ENCODE measurements at regions not wholly inside any gene's neighbourhood (a gene's known extent, or its start where the extent isn't known, plus 50 kb on each side); places are given as distances from the start of the nearest gene placed in this dataset.

GRCh38 chr5:62002436-62002835, 303.6 kb upstream of the KIF2A start:
- H3K4me1 Mint-ChIP-seq, result no peaks in the 10 kb centered on the region

GRCh38 chr5:62005551-62005950, 300.5 kb upstream of the KIF2A start:
- no peak overlapping the region for H3K4me3 Mint-ChIP-seq
- H3K4me1 Mint-ChIP-seq, result no peaks in the 10 kb centered on the region
- ATAC-seq (no peak), DNase-seq (no peak)
- H3K4me1 ChIP-seq (ENCODE audit: control insufficient read depth, insufficient read depth, low read length), result no peaks in the 10 kb centered on the region
- H3K9me3 ChIP-seq (ENCODE audit: control insufficient read depth, insufficient read depth, low read length), result no peaks in the 10 kb centered on the region
- H3K36me3 Mint-ChIP-seq, result no peaks in the 10 kb centered on the region
- 100% methylated on average over 2 of the region's 2 CpGs for WGBS (ENCODE audit: insufficient coverage)
- H3K27me3 ChIP-seq (ENCODE audit: control insufficient read depth, insufficient read depth, low read length), result no peaks in the 10 kb centered on the region
- no peaks in the 10 kb centered on the region for H3K36me3 ChIP-seq (ENCODE audit: control insufficient read depth, insufficient read depth, low read length)
- H3K27me3 Mint-ChIP-seq (ENCODE audit: low read depth in 2 of 2), result no peaks in the 10 kb centered on the region
- no peak for TF ChIP-seq CTCF (IDR thresholded peaks at IDR 0.05)
- H3K4me3 ChIP-seq (ENCODE audit: low read length), result no peak overlapping the region
- H3K27ac Mint-ChIP-seq, result no peak overlapping the region
- intact Hi-C loops (cut with micrococcal nuclease), result no loop called here
- H3K27ac ChIP-seq (ENCODE audit: low read length), result no peak overlapping the region
- H3K9me3 Mint-ChIP-seq, result peaks cover 3 to 11% of the 10 kb centered on the region in 2 donors

More at GRCh38 chr5:62002436-62002835, 303.6 kb upstream of the KIF2A start:
- no peak overlapping the region for H3K4me3 ChIP-seq (ENCODE audit: low read length)
- H3K36me3 Mint-ChIP-seq, result no peaks in the 10 kb centered on the region
- ATAC-seq, result no peak
- no peaks in the 10 kb centered on the region for H3K9me3 ChIP-seq (ENCODE audit: control insufficient read depth, insufficient read depth, low read length)
- WGBS (ENCODE audit: insufficient coverage), result 61% methylated on average over 1 of the region's 2 CpGs
- intact Hi-C loops (cut with micrococcal nuclease), result no loop called here
- no peaks in the 10 kb centered on the region for H3K27me3 Mint-ChIP-seq (ENCODE audit: low read depth in 2 of 2)
- H3K27me3 ChIP-seq (ENCODE audit: control insufficient read depth, insufficient read depth, low read length), result no peaks in the 10 kb centered on the region
- DNase-seq, result no peak
- peaks cover 3 to 7% of the 10 kb centered on the region in 2 donors for H3K9me3 Mint-ChIP-seq
- H3K27ac ChIP-seq (ENCODE audit: low read length), result no peak overlapping the region
- no peaks in the 10 kb centered on the region for H3K36me3 ChIP-seq (ENCODE audit: control insufficient read depth, insufficient read depth, low read length)
- TF ChIP-seq CTCF (IDR thresholded peaks at IDR 0.05), result no peak
- H3K27ac Mint-ChIP-seq, result no peak overlapping the region
- no peaks in the 10 kb centered on the region for H3K4me1 ChIP-seq (ENCODE audit: control insufficient read depth, insufficient read depth, low read length)
- no peak overlapping the region for H3K4me3 Mint-ChIP-seq

- no peaks in the 10 kb centered on the region for H3K4me1 ChIP-seq (ENCODE audit: control insufficient read depth, insufficient read depth, low read length)
- H3K36me3 Mint-ChIP-seq, result no peaks in the 10 kb centered on the region
- intact Hi-C loops (cut with micrococcal nuclease), result no loop called here
- no peaks in the 10 kb centered on the region for H3K27me3 Mint-ChIP-seq (ENCODE audit: low read depth in 2 of 2)
- H3K36me3 ChIP-seq (ENCODE audit: control insufficient read depth, insufficient read depth, low read length), result no peaks in the 10 kb centered on the region
- no peak overlapping the region for H3K4me3 Mint-ChIP-seq
- H3K9me3 ChIP-seq (ENCODE audit: control insufficient read depth, insufficient read depth, low read length), result no peaks in the 10 kb centered on the region
- no peaks in the 10 kb centered on the region for H3K4me1 Mint-ChIP-seq
- no peak for DNase-seq
- no peak for TF ChIP-seq CTCF (IDR thresholded peaks at IDR 0.05)
- H3K4me3 ChIP-seq (ENCODE audit: low read length), result no peak overlapping the region
- no peak overlapping the region for H3K27ac ChIP-seq (ENCODE audit: low read length)
- no peak for ATAC-seq
- H3K27ac Mint-ChIP-seq, result no peak overlapping the region
- no peaks in the 10 kb centered on the region for H3K27me3 ChIP-seq (ENCODE audit: control insufficient read depth, insufficient read depth, low read length)
- WGBS (ENCODE audit: insufficient coverage), result 85% methylated on average over 2 of the region's 3 CpGs
- H3K9me3 Mint-ChIP-seq, result peaks cover 3 to 10% of the 10 kb centered on the region in 2 donors
Observed at GRCh38 chr5:62007457-62007856, 298.5 kb upstream of the KIF2A start.

GRCh38 chr5:62011089-62011664, 294.8 kb upstream of the KIF2A start:
- H3K36me3 Mint-ChIP-seq, result no peaks in the 10 kb centered on the region
- no peaks in the 10 kb centered on the region for H3K4me1 Mint-ChIP-seq
- Histone ChIP-seq H3K27ac (ENCODE audit: low read length) (no peak overlapping the region), H3K9me3 (ENCODE audit: control insufficient read depth, insufficient read depth, low read length) (no peaks in the 10 kb centered on the region), H3K27me3 (ENCODE audit: control insufficient read depth, insufficient read depth, low read length) (no peaks in the 10 kb centered on the region), H3K4me3 (ENCODE audit: low read length) (no peak overlapping the region), H3K4me1 (ENCODE audit: control insufficient read depth, insufficient read depth, low read length) (no peaks in the 10 kb centered on the region), H3K36me3 (ENCODE audit: control insufficient read depth, insufficient read depth, low read length) (no peaks in the 10 kb centered on the region)
- no peaks in the 10 kb centered on the region for H3K27me3 Mint-ChIP-seq (ENCODE audit: low read depth in 2 of 2)
- intact Hi-C loops (cut with micrococcal nuclease), result no loop called here
- DNase-seq, result no peak
- 79% methylated on average over 5 of the region's 5 CpGs for WGBS (ENCODE audit: insufficient coverage)
- peaks cover 5 to 10% of the 10 kb centered on the region in 2 donors for H3K9me3 Mint-ChIP-seq
- no peak for ATAC-seq
- no peak overlapping the region for H3K27ac Mint-ChIP-seq
- no peak for TF ChIP-seq CTCF (IDR thresholded peaks at IDR 0.05)
- no peak overlapping the region for H3K4me3 Mint-ChIP-seq

Data from natural killer cell (primary cell).